ENCODE measurements at regions not wholly inside any gene's neighbourhood (a gene's known extent, or its start where the extent isn't known, plus 50 kb on each side); places are given as distances from the start of the nearest gene placed in this dataset.

GRCh38 chr6:132244744-132245143 is 156.5 kb downstream of the MOXD1 start:
- no peak for DNase-seq

GRCh38 chr6:132236744-132237143 is 164.5 kb downstream of the MOXD1 start:
- DNase-seq, result no peak

- DNase-seq, result no peak
Observed at GRCh38 chr6:132236281-132236680, 165.0 kb downstream of the MOXD1 start.

- no peak for DNase-seq
Observed at GRCh38 chr6:132235596-132236280, 165.5 kb downstream of the MOXD1 start.

- DNase-seq, result no peak
Observed at GRCh38 chr6:132234356-132234755, 166.9 kb downstream of the MOXD1 start.

- DNase-seq, result no peak
Observed at GRCh38 chr6:132231121-132231884, 170.0 kb downstream of the MOXD1 start.

GRCh38 chr6:132228894-132229293 is 172.4 kb downstream of the MOXD1 start:
- DNase-seq, result peak; percentile 54

- DNase-seq, result no peak
Observed at GRCh38 chr6:132227904-132228303, 173.4 kb downstream of the MOXD1 start.

GRCh38 chr6:132224943-132225342 is 176.3 kb downstream of the MOXD1 start:
- DNase-seq, result no peak

- DNase-seq, result no peak
Observed at GRCh38 chr6:132220800-132221199, 180.5 kb downstream of the MOXD1 start.

GRCh38 chr6:132219901-132220300 is 181.4 kb downstream of the MOXD1 start:
- no peak for DNase-seq

GRCh38 chr6:132218059-132218696 is 183.1 kb downstream of the MOXD1 start:
- DNase-seq, result peak; percentile 47

- DNase-seq, result no peak
Observed at GRCh38 chr6:132215805-132216204, 185.5 kb downstream of the MOXD1 start.

- DNase-seq, result no peak
Observed at GRCh38 chr6:132214716-132215115, 186.6 kb downstream of the MOXD1 start.

GRCh38 chr6:132213732-132214131 is 187.5 kb downstream of the MOXD1 start:
- DNase-seq, result no peak

- DNase-seq, result no peak
Observed at GRCh38 chr6:132213191-132213590, 188.1 kb downstream of the MOXD1 start.

- DNase-seq, result no peak
Observed at GRCh38 chr6:132210886-132211563, 190.2 kb downstream of the MOXD1 start.

GRCh38 chr6:132209351-132209750 is 191.9 kb downstream of the MOXD1 start:
- no peak for DNase-seq

- DNase-seq, result no peak
Observed at GRCh38 chr6:132207991-132208390, 193.3 kb downstream of the MOXD1 start.

GRCh38 chr6:132205946-132206345 is 195.3 kb downstream of the MOXD1 start:
- DNase-seq, result no peak

GRCh38 chr6:132204591-132204990 is 196.7 kb downstream of the MOXD1 start:
- no peak for DNase-seq

- DNase-seq, result peak; percentile 82
Observed at GRCh38 chr6:132202574-132202973, 198.7 kb downstream of the MOXD1 start.

- peak; percentile 80 for DNase-seq
Observed at GRCh38 chr6:132199343-132199742, 201.9 kb downstream of the MOXD1 start.
